Neural cell (in vitro differentiated cells): ENCODE measurements at regions not wholly inside any gene's neighbourhood (a gene's known extent, or its start where the extent isn't known, plus 50 kb on each side); places are given as distances from the start of the nearest gene placed in this dataset.

ENCODE experiments used
- H2AFZ ChIP-seq: fragments of 200-600, 300-800 bp; sonication (generic), shearing (Covaris generic); 2 replicates; pipeline ENCODE4 v1.6.0; 2014; ENCODE audit warnings: low read depth, mild to moderate bottlenecking, antibody characterized with exemption, low read length, moderate library complexity
- H3F3A ChIP-seq: fragments of 200-600 bp; shearing (Covaris generic); 2 replicates; pipeline ENCODE4 v1.6.1; 2016; ENCODE audit warnings: mild to moderate bottlenecking, moderate library complexity, mixed read lengths, antibody characterized with exemption, low read length; ENCODE audit not compliant: insufficient read depth, poor library complexity, severe bottlenecking
- H3K27ac ChIP-seq: fragments of 200-600, 300-800 bp; sonication (generic), shearing (Covaris generic); 2 replicates; pipeline ENCODE4 v1.5.1; 2014; ENCODE audit warnings: mild to moderate bottlenecking, low read length, moderate library complexity
- H3K27me3 ChIP-seq: fragments of 300-800, 200-600 bp; sonication (generic), shearing (Covaris generic); 2 replicates; pipeline ENCODE4 v1.6.0; 2014; ENCODE audit warnings: mild to moderate bottlenecking, low read depth, low read length, moderate library complexity; ENCODE audit not compliant: insufficient read depth
- H3K36me3 ChIP-seq: fragments of 300-800, 200-600 bp; sonication (generic), shearing (Covaris generic); 2 replicates; pipeline ENCODE4 v1.5.1; 2014; ENCODE audit warnings: mild to moderate bottlenecking, antibody characterized with exemption, low read length, moderate library complexity; ENCODE audit not compliant: insufficient read depth
- H3K4me2 ChIP-seq: fragments of 300-800, 200-600 bp; sonication (generic), shearing (Covaris generic); 2 replicates; pipeline ENCODE4 v1.6.0; 2014; ENCODE audit warnings: mild to moderate bottlenecking, low read length
- H3K4me3 ChIP-seq: fragments of 300-800, 200-600 bp; sonication (generic), shearing (Covaris generic); 2 replicates; pipeline ENCODE4 v1.5.1; 2014; ENCODE audit warnings: mild to moderate bottlenecking, low read length, moderate library complexity
- H3K79me2 ChIP-seq: fragments of 200-600 bp; shearing (Covaris generic); replicated peaks from 2 replicates; pipeline ENCODE4 v1.6.0; 2014; ENCODE audit warnings: mild to moderate bottlenecking, low read length, moderate library complexity; ENCODE audit not compliant: insufficient read depth
- H3K9ac ChIP-seq: fragments of 300-800, 200-600 bp; sonication (generic), shearing (Covaris generic); 2 replicates; pipeline ENCODE4 v1.6.1; 2016; ENCODE audit warnings: mild to moderate bottlenecking, low read length, mixed read lengths
- H3K9me2 ChIP-seq: fragments of 200-600 bp; shearing (Covaris generic); 2 replicates; pipeline ENCODE4 v1.6.1; 2016; ENCODE audit warnings: mild to moderate bottlenecking, low read length, mixed read lengths; ENCODE audit not compliant: insufficient read depth
- H3K9me3 ChIP-seq: fragments of 200-600, 300-800 bp; sonication (generic), shearing (Covaris generic); 2 replicates; pipeline ENCODE4 v1.6.1; 2016; ENCODE audit warnings: mild to moderate bottlenecking, mixed run types, low read length, moderate library complexity, mixed read lengths
- H4K20me1 ChIP-seq: fragments of 200-600 bp; shearing (Covaris generic); 2 replicates; pipeline ENCODE4 v1.6.1; 2016; ENCODE audit warnings: mild to moderate bottlenecking, mixed run types; ENCODE audit not compliant: insufficient read depth
- CTCF ChIP-seq: fragments of 450-650 bp; IDR thresholded peaks from 2 replicates; pipeline ENCODE4 v1.5.1; 2014; ENCODE audit warnings: antibody characterized with exemption, mild to moderate bottlenecking, moderate library complexity; ENCODE audit not compliant: poor library complexity, severe bottlenecking
- EP300 ChIP-seq: fragments of 450-650 bp; conservative IDR thresholded peaks from 2 replicates; pipeline ENCODE4 v1.6.1; 2014; ENCODE audit warnings: antibody characterized with exemption, mild to moderate bottlenecking, moderate library complexity; ENCODE audit not compliant: poor library complexity, severe bottlenecking
- EZH2 ChIP-seq: fragments of 200-600, 300-800 bp; shearing (Covaris generic), sonication (generic); IDR thresholded peaks from 2 replicates; pipeline ENCODE4 v1.6.1; 2014; ENCODE audit warnings: antibody characterized with exemption, low read length, borderline replicate concordance, mild to moderate bottlenecking; ENCODE audit not compliant: insufficient read depth, poor library complexity, severe bottlenecking
- MXI1 ChIP-seq: fragments of 450-650 bp; conservative IDR thresholded peaks from 2 replicates; pipeline ENCODE4 v1.6.1; 2014; ENCODE audit warnings: antibody characterized with exemption, mild to moderate bottlenecking; ENCODE audit not compliant: poor library complexity, severe bottlenecking
- POLR2AphosphoS5 ChIP-seq: IDR thresholded peaks from 2 replicates; pipeline ENCODE4 v1.6.1; 2012
- RAD21 ChIP-seq: fragments of 450-650 bp; conservative IDR thresholded peaks from 2 replicates; pipeline ENCODE4 v1.6.1; 2014; ENCODE audit warnings: antibody characterized with exemption, mild to moderate bottlenecking, moderate library complexity
- REST ChIP-seq: IDR thresholded peaks from 2 replicates; pipeline ENCODE4 v1.6.1; 2012; ENCODE audit warnings: borderline replicate concordance
- SMC3 ChIP-seq: fragments of 450-650 bp; conservative IDR thresholded peaks from 2 replicates; pipeline ENCODE4 v1.6.1; 2014; ENCODE audit warnings: antibody characterized with exemption, mild to moderate bottlenecking, moderate library complexity; ENCODE audit not compliant: poor library complexity
- TAF1 ChIP-seq: IDR thresholded peaks from 2 replicates; pipeline ENCODE4 v1.6.1; 2012; ENCODE audit warnings: low read depth

DNA sequence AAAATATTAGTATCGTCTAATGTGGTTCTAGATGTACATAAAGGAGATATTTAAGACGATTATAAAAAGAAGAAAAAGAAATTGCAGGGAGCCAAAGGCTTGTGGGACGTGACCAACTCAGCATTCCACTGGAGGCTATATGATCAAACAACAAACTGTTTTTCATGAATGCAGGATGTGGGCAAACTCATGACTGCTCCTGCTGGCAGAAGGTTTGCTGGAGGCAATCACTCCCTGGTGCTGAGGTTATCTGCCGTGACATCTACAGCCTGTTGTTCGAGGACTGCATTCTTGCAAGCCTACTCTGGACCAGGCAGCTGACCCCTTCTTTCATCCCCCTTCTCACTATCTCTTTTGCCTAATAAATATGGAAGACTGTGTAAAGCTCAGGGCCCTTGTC, 518.1 kb downstream of the UQCRFS1 start:
- H4K20me1 ChIP-seq, result no peaks in the 10 kb centered on the region
- H3K36me3 ChIP-seq, result no peaks in the 10 kb centered on the region
- no peak overlapping the region for H3K4me3 ChIP-seq

DNA sequence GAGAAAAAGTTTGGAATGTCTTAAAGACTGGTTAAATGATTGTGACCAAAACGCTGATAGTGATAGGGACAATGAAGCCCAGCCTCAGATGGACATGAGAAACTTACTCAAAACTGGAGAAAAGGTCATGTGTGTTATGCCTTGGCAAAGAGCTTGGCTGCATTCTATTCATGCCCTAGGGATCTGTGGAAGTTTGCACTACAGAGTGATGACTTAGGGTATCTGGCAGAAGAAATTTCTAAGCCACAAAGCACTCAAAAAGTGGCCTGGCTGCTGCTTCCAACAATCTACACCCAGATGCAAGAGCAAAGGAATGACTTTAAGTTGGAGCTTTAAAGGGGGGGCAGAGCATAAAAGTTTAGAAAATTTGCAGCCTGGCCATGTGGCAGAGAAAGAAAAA, 521.3 kb downstream of the UQCRFS1 start:
- no peaks in the 10 kb centered on the region for H3F3A ChIP-seq
- no peak overlapping the region for H3K9ac ChIP-seq
- no peaks in the 10 kb centered on the region for H3K9me2 ChIP-seq
- H3K36me3 ChIP-seq, result no peaks in the 10 kb centered on the region
- no peak overlapping the region for H3K4me2 ChIP-seq
- no peaks in the 10 kb centered on the region for H3K27me3 ChIP-seq
- no peaks in the 10 kb centered on the region for H3K9me3 ChIP-seq
- H3K79me2 ChIP-seq, result no peaks in the 10 kb centered on the region
- H3K27ac ChIP-seq, result no peak overlapping the region
- H4K20me1 ChIP-seq, result no peaks in the 10 kb centered on the region
- no peak overlapping the region for H2AFZ ChIP-seq
- no peak overlapping the region for H3K4me3 ChIP-seq
- TF ChIP-seq REST, result no peak
- no peak for TF ChIP-seq RAD21
- no peak for TF ChIP-seq TAF1
- no peak for TF ChIP-seq EP300
- no peak for TF ChIP-seq MXI1
- no peak for TF ChIP-seq POLR2AphosphoS5
- TF ChIP-seq EZH2, result no peak

More for the DNA sequence above, 518.1 kb downstream of the UQCRFS1 start:
- H3K79me2 ChIP-seq, result no peaks in the 10 kb centered on the region
- no peak overlapping the region for H3K4me2 ChIP-seq
- H2AFZ ChIP-seq, result no peak overlapping the region
- no peaks in the 10 kb centered on the region for H3F3A ChIP-seq
- no peaks in the 10 kb centered on the region for H3K9me3 ChIP-seq
- no peak overlapping the region for H3K27ac ChIP-seq
- no peaks in the 10 kb centered on the region for H3K27me3 ChIP-seq
- no peaks in the 10 kb centered on the region for H3K9me2 ChIP-seq
- TF ChIP-seq EP300 (no peak), MXI1 (no peak), POLR2AphosphoS5 (no peak), CTCF (no peak), EZH2 (no peak), RAD21 (no peak), SMC3 (no peak), TAF1 (no peak), REST (no peak)
- no peak overlapping the region for H3K9ac ChIP-seq
